Naive thymus-derived CD4-positive, alpha-beta T cell (primary cell): ENCODE measurements at regions not wholly inside any gene's neighbourhood (a gene's known extent, or its start where the extent isn't known, plus 50 kb on each side); places are given as distances from the start of the nearest gene placed in this dataset.

ENCODE experiments used
- ATAC-seq: fragments of 150-1000 bp; cut with Tn5 transposase; 2 replicates; pipeline ENCODE4 v1.10.0; 2021; ENCODE audit warnings: mild to moderate bottlenecking, moderate library complexity
- CTCF ChIA-PET: fragments of 350-600 bp; sonication (Branson Sonifier 250); formaldehyde crosslinking; loops from one replicate; lab custom pipeline; 2021; ENCODE audit warnings: antibody characterized with exemption; lab: Charles Lee
- POLR2A ChIA-PET: fragments of 350-600 bp; sonication (Branson Sonifier 250); formaldehyde crosslinking; loops from one replicate; lab custom pipeline; 2021; ENCODE audit warnings: antibody characterized with exemption, inconsistent platforms; lab: Charles Lee
- DNase-seq, 9 donors: peaks; one replicate each; pipeline versions ENCODE4 v3.0.0 to v3.0.0-alpha.2; 2020 to 2022; ENCODE audit warnings: mixed read lengths in 1 of 9
- H3K27ac ChIP-seq: one replicate; pipeline ENCODE4 v1.7.0; 2013; ENCODE audit warnings: mild to moderate bottlenecking, low read depth, low read length, moderate library complexity
- H3K27me3 ChIP-seq, 2 donors: one replicate each; pipeline ENCODE4 v1.7.0; 2013; ENCODE audit warnings: low read length in 2 of 2, mild to moderate bottlenecking in 2 of 2, moderate library complexity in 2 of 2; ENCODE audit not compliant: control insufficient read depth in 2 of 2, insufficient read depth in 2 of 2
- H3K36me3 ChIP-seq, 3 experiments: 1 replicate in 2 of 3; 2 replicates in 1 of 3; pipeline ENCODE4 v1.7.0; 2013; ENCODE audit warnings: low read length in 3 of 3, mild to moderate bottlenecking in 3 of 3, moderate library complexity in 1 of 3; ENCODE audit not compliant: insufficient read depth in 3 of 3, control insufficient read depth in 2 of 3
- H3K4me1 ChIP-seq, 2 donors: one replicate each; pipeline ENCODE4 v1.7.0; 2013; ENCODE audit warnings: low read length in 2 of 2, mild to moderate bottlenecking in 2 of 2, moderate library complexity in 1 of 2; ENCODE audit not compliant: control insufficient read depth in 2 of 2, insufficient read depth in 2 of 2
- H3K4me3 ChIP-seq: 2 replicates; pipeline ENCODE4 v1.7.0; 2013; ENCODE audit warnings: mild to moderate bottlenecking, low read length
- H3K9me3 ChIP-seq, 3 experiments: 1 replicate in 2 of 3; 2 replicates in 1 of 3; pipeline ENCODE4 v1.7.0; 2013; ENCODE audit warnings: low read length in 3 of 3; ENCODE audit not compliant: control insufficient read depth in 2 of 3
- H3K27ac Mint-ChIP-seq, 9 donors: one replicate each; pipeline ENCODE4 v1.8.0; 2020 to 2022; ENCODE audit warnings: mixed read lengths in 9 of 9, mild to moderate bottlenecking in 8 of 9, moderate library complexity in 5 of 9, inconsistent platforms in 2 of 9
- H3K27me3 Mint-ChIP-seq, 5 donors: one replicate each; pipeline ENCODE4 v1.8.0; 2021 to 2022; ENCODE audit warnings: mixed read lengths in 5 of 5, mild to moderate bottlenecking in 1 of 5
- H3K36me3 Mint-ChIP-seq, 5 donors: one replicate each; pipeline ENCODE4 v1.8.0; 2020 to 2022; ENCODE audit warnings: mixed read lengths in 5 of 5, mild to moderate bottlenecking in 3 of 5, inconsistent platforms in 1 of 5
- H3K4me1 Mint-ChIP-seq, 7 donors: one replicate each; pipeline ENCODE4 v1.8.0; 2020 to 2022; ENCODE audit warnings: mixed read lengths in 7 of 7, mild to moderate bottlenecking in 3 of 7, inconsistent platforms in 1 of 7
- H3K4me3 Mint-ChIP-seq, 10 donors: one replicate each; pipeline ENCODE4 v1.8.0; 2020 to 2022; ENCODE audit warnings: mild to moderate bottlenecking in 10 of 10, mixed read lengths in 10 of 10, moderate library complexity in 6 of 10, inconsistent platforms in 2 of 10
- H3K9me3 Mint-ChIP-seq, 11 donors: one replicate each; pipeline ENCODE4 v1.8.0; 2020 to 2022; ENCODE audit warnings: mixed read lengths in 11 of 11, mild to moderate bottlenecking in 4 of 11, inconsistent platforms in 1 of 11, moderate library complexity in 1 of 11
- intact Hi-C, 2 donors: fragments of 100-400 bp; cut with micrococcal nuclease; formaldehyde crosslinking; loops; one replicate each; pipeline ENCODE4 v1.15.1; 2023

- no peaks in the 10 kb centered on the region for H3K9me3 ChIP-seq
- POLR2A ChIA-PET = no interaction called here
- H3K4me1 Mint-ChIP-seq = peaks cover 0 to 8% (median 3%) of the 10 kb centered on the region in 7 donors
- DNase-seq (no peak), ATAC-seq (no peak)
- no peak overlapping the region for H3K4me3 ChIP-seq
- intact Hi-C loops = no loop called here
- H3K27ac Mint-ChIP-seq = no peak overlapping the region
- H3K4me1 ChIP-seq = no peaks in the 10 kb centered on the region
- CTCF ChIA-PET = no interaction called here
- H3K27me3 Mint-ChIP-seq = peaks cover 53 to 78% (median 59%) of the 10 kb centered on the region in 5 donors
- peaks cover 0 to 5% (median 0%) of the 10 kb centered on the region in 5 donors for H3K36me3 Mint-ChIP-seq
- peaks cover 0 to 10% (median 3%) of the 10 kb centered on the region in 11 donors for H3K9me3 Mint-ChIP-seq
- no peak overlapping the region for H3K27ac ChIP-seq
- peaks cover 0 to 4% of the 10 kb centered on the region in 2 donors for H3K27me3 ChIP-seq
- no peaks in the 10 kb centered on the region for H3K36me3 ChIP-seq
- H3K4me3 Mint-ChIP-seq = no peak overlapping the region
Measured at GRCh38 chr14:103273145-103273744, 60.8 kb upstream of the EIF5 start.

- no peak overlapping the region for H3K27ac ChIP-seq
- Mint-ChIP-seq H3K9me3 (peaks cover 0 to 10% (median 3%) of the 10 kb centered on the region in 11 donors), H3K4me3 (no peak overlapping the region), H3K27me3 (peaks cover 52 to 79% (median 60%) of the 10 kb centered on the region in 5 donors), H3K27ac (no peak overlapping the region), H3K4me1 (peaks cover 0 to 8% (median 3%) of the 10 kb centered on the region in 7 donors), H3K36me3 (peaks cover 0 to 5% (median 0%) of the 10 kb centered on the region in 5 donors)
- H3K36me3 ChIP-seq = no peaks in the 10 kb centered on the region
- CTCF ChIA-PET = no interaction called here
- H3K27me3 ChIP-seq = peaks cover 0 to 4% of the 10 kb centered on the region in 2 donors
- intact Hi-C loops = no loop called here
- DNase-seq (no peak), ATAC-seq (no peak)
- POLR2A ChIA-PET = no interaction called here
- H3K9me3 ChIP-seq = no peaks in the 10 kb centered on the region
- no peak overlapping the region for H3K4me3 ChIP-seq
- H3K4me1 ChIP-seq = no peaks in the 10 kb centered on the region
Measured at GRCh38 chr14:103273745-103274615, 60.1 kb upstream of the EIF5 start.

GRCh38 chr14:103275000-103275399 lies 59.0 kb upstream of the EIF5 start:
- Histone ChIP-seq H3K36me3 (no peaks in the 10 kb centered on the region), H3K9me3 (no peaks in the 10 kb centered on the region), H3K4me3 (no peak overlapping the region), H3K27me3 (peaks cover 0 to 7% of the 10 kb centered on the region in 2 donors), H3K27ac (no peak overlapping the region), H3K4me1 (no peaks in the 10 kb centered on the region)
- Mint-ChIP-seq H3K4me1 (peaks cover 0 to 10% (median 3%) of the 10 kb centered on the region in 7 donors), H3K27me3 (peaks cover 48 to 71% (median 60%) of the 10 kb centered on the region in 5 donors), H3K9me3 (peaks cover 0 to 10% (median 3%) of the 10 kb centered on the region in 11 donors), H3K4me3 (no peak overlapping the region), H3K27ac (no peak overlapping the region), H3K36me3 (peaks cover 0 to 5% (median 0%) of the 10 kb centered on the region in 5 donors)
- ATAC-seq (no peak), DNase-seq (no peak)
- ChIA-PET CTCF (no interaction called here), POLR2A (no interaction called here)
- intact Hi-C loops = no loop called here

GRCh38 chr14:103277931-103278330 lies 56.1 kb upstream of the EIF5 start:
- ATAC-seq (no peak), DNase-seq (no peak)
- no peak overlapping the region for H3K4me3 ChIP-seq
- no peaks in the 10 kb centered on the region for H3K9me3 ChIP-seq
- H3K27ac Mint-ChIP-seq = no peak overlapping the region
- CTCF ChIA-PET = interaction anchor here (0.6 kb wide), 1 partner anchor 172 kb away, joined by 3 read pairs; no protein-coding TSS in a partner anchor
- H3K4me1 ChIP-seq = no peaks in the 10 kb centered on the region
- POLR2A ChIA-PET = no interaction called here
- peaks cover 3 to 14% of the 10 kb centered on the region in 2 donors for H3K27me3 ChIP-seq
- peaks cover 0 to 10% (median 3%) of the 10 kb centered on the region in 11 donors for H3K9me3 Mint-ChIP-seq
- no peaks in the 10 kb centered on the region for H3K36me3 ChIP-seq
- no peak overlapping the region for H3K27ac ChIP-seq
- peaks cover 0 to 5% (median 0%) of the 10 kb centered on the region in 5 donors for H3K36me3 Mint-ChIP-seq
- peak overlapping the region in 4 of 10 donors; percentile 19 to 77 (median 34) for H3K4me3 Mint-ChIP-seq
- H3K4me1 Mint-ChIP-seq = peaks cover 0 to 7% (median 4%) of the 10 kb centered on the region in 7 donors
- intact Hi-C loops = no loop called here
- peaks cover 59 to 73% (median 67%) of the 10 kb centered on the region in 5 donors for H3K27me3 Mint-ChIP-seq

- peaks cover 0 to 5% (median 0%) of the 10 kb centered on the region in 5 donors for H3K36me3 Mint-ChIP-seq
- no peak for ATAC-seq
- no peak for DNase-seq
- Histone ChIP-seq H3K4me3 (no peak overlapping the region), H3K27ac (no peak overlapping the region), H3K4me1 (no peaks in the 10 kb centered on the region), H3K36me3 (no peaks in the 10 kb centered on the region), H3K9me3 (no peaks in the 10 kb centered on the region), H3K27me3 (peaks cover 3 to 14% of the 10 kb centered on the region in 2 donors)
- ChIA-PET POLR2A (no interaction called here), CTCF (no interaction called here)
- H3K9me3 Mint-ChIP-seq = peaks cover 0 to 10% (median 3%) of the 10 kb centered on the region in 11 donors
- peaks cover 0 to 5% (median 4%) of the 10 kb centered on the region in 7 donors for H3K4me1 Mint-ChIP-seq
- no peak overlapping the region for H3K27ac Mint-ChIP-seq
- intact Hi-C loops = no loop called here
- H3K4me3 Mint-ChIP-seq = peak overlapping the region in 8 of 10 donors; percentile 38 to 77 (median 52)
- peaks cover 67 to 78% (median 73%) of the 10 kb centered on the region in 5 donors for H3K27me3 Mint-ChIP-seq
Measured at GRCh38 chr14:103279142-103280025, 54.7 kb upstream of the EIF5 start.

GRCh38 chr14:103280278-103280928 lies 53.6 kb upstream of the EIF5 start:
- ChIA-PET CTCF (no interaction called here), POLR2A (no interaction called here)
- peaks cover 0 to 4% (median 0%) of the 10 kb centered on the region in 11 donors for H3K9me3 Mint-ChIP-seq
- H3K27ac ChIP-seq = no peak overlapping the region
- H3K27ac Mint-ChIP-seq = no peak overlapping the region
- peaks cover 3 to 14% of the 10 kb centered on the region in 2 donors for H3K27me3 ChIP-seq
- no peaks in the 10 kb centered on the region for H3K9me3 ChIP-seq
- no peaks in the 10 kb centered on the region for H3K36me3 Mint-ChIP-seq
- H3K36me3 ChIP-seq = no peaks in the 10 kb centered on the region
- H3K4me3 ChIP-seq = no peak overlapping the region
- ATAC-seq = no peak
- peaks cover 63 to 78% (median 72%) of the 10 kb centered on the region in 5 donors for H3K27me3 Mint-ChIP-seq
- intact Hi-C loops = no loop called here
- DNase-seq = no peak
- peaks cover 0 to 5% (median 0%) of the 10 kb centered on the region in 7 donors for H3K4me1 Mint-ChIP-seq
- peak overlapping the region in 6 of 10 donors; percentile 36 to 77 (median 48) for H3K4me3 Mint-ChIP-seq
- H3K4me1 ChIP-seq = no peaks in the 10 kb centered on the region
